ENCODE measurements at regions not wholly inside any gene's neighbourhood (a gene's known extent, or its start where the extent isn't known, plus 50 kb on each side); places are given as distances from the start of the nearest gene placed in this dataset.

DNA sequence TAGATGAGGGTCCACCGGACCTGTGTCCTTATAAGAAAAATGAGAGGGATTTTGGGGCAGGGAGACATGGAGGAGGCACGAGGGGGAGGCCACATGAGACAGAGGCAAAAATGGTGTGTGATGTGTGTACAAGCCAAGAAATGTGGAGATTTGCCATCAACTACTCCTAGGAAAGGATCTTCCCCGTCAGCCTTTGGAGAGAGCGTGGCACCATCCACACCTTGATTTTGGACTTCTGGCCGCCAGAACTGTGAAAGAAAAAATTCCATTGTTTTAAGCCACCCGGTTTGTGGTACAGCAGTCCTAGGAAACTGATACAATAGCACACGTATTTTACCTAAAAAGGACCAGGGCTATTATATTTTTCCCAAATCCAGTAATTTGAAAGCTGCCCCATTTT lies 829.0 kb upstream of the SALL3 start:
- no peak for DNase-seq (ENCODE audit: low spot score)

DNA sequence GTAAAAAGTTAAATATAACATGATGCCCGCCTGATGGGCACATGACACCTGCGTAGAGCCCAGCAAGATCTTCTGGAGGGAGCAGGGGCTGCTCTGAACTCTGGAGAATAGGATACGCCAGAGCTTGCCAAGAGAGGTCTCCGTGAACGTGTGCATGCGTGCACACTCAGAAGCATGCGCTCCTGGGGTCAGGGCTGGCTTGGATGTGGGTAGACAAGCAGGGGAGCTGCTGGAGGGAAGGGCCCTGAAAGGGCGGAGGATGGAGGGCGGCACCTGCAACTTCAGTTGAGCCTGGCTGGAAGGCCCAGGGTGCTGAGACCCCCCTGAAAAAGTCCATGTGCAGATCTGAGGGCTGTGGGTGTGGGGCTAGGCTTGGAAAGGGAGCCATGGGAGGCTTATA lies 828.4 kb upstream of the SALL3 start:
- DNase-seq (ENCODE audit: low spot score) = no peak

DNA sequence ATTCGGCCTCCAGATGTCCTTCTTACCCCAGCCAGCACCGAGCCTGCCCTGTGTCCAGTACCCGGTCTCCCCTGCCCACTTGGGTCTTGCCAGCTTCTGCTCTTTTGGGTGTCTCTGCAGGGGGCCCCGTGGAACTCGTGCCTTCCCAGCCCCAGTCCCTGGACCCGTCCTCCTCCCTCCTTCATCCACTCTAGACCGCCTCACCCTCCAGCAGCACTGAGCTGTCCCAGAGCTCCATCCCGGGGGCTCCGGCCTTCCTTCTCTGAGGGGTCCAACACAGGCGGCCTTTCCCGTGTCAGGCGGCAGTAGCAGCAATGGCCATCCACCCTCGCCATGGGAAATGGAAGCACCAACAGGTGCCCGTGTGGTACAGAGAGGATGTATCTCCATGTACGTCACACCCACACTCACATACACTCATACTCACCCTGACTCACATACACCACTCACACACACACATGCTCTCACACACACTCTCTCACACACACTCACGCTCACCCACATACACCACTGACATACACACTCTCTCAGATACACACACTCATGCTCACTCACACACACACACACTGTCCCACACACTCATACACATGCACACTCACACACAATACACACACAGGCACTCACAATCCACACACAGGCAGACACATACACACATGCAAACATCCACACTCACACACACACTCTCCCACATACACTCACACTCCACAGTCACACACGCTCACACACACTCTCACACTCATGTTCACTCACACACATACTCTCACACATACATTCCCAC lies 827.5 kb upstream of the SALL3 start:
- DNase-seq (ENCODE audit: low spot score) = no peak

DNA sequence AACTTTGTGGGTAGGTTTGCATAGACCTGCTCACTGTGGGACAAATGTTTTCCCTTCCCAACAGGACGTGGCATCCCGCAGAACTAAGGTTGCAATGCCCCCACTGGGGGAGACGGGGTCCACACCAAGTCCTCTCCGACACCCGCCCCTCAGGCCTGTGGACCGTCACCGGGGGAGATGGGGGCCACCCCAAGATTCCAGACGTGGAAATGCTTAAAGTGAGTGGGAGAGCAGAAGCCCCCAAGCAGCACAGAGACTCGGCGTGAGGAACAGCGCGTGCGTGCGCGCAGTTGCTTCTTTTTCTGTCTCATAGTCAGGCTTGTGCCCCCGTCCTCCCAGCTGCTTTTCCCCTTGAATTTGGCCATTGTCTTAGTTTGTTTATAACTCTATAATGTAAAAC lies 826.3 kb upstream of the SALL3 start:
- no peak for DNase-seq (ENCODE audit: low spot score)

DNA sequence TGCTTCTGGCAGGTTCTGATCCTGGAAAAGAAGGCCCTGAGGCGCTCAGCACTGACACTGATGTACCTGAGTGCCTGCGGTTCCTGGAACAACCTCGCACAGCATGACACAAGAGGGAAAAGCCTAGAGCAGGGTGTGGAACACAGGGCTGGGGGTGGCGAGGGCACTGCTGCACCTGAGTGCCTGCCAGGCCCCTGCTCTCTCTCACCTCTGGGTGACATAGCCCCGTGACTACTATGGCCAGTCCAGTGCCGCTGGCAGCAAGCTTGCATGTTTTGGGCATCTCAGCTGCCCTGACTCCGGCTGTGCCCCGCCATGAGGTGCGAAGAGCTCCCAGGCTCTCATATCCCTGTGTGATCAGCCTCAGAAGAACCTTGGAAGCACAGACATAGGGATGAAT lies 825.2 kb upstream of the SALL3 start:
- DNase-seq (ENCODE audit: low spot score) = no peak

DNA sequence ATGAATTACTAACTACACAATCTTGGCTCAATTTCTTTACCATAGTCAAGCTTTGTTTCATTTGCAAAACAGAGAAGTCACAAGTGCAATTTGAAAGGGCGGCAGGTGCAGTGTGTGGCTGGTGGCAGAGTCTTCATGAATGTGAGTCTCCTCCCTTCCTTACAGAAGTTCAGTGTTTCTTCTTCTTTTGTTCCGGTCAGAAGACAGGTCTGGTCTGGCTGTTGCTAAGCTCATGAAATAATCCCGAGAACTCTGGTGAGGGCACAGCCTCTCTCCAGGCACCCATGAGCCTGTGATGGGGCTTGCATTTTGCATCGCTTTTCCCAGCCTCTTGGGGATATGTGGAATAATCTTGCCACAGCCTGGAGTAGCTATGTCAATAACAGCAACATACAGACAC lies 824.8 kb upstream of the SALL3 start:
- no peak for DNase-seq (ENCODE audit: low spot score)

DNA sequence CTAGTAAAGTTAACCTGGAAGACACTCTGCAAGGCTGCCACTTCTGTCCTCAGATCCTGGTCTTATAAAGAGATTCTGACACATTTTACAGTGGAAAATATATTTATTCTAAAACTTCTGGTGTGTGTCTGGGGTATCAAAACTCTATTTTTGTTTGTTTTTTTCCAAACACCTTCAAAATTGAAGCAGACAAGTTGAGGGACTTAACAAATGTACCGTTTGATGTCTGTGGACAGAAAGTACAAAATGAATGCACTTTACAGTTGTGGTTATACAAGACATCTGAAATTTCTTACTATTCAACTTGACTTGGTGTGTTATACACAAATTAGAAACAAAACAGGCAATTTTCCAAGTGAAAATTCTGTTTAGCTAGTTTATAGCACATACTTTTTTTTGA lies 823.2 kb upstream of the SALL3 start:
- no peak for DNase-seq (ENCODE audit: low spot score)

DNA sequence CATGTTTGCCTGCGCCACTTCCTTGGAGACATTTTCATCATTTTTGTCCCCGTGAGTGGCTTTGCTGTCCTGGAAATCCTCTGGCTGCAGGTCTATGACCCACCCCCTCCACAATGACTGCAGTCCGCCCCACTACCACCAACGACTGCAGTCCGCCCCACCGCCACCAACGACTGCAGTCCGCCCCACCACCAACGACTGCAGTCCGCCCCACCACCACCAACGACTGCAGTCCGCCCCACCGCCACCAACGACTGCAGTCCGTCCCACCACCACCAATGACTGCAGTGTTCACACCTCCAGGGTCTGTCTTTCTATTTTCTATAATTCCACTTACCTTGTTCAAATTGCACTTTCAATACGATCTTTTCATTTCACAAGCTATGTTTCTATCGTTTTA lies 820.7 kb upstream of the SALL3 start:
- no peak for DNase-seq (ENCODE audit: low spot score)

DNA sequence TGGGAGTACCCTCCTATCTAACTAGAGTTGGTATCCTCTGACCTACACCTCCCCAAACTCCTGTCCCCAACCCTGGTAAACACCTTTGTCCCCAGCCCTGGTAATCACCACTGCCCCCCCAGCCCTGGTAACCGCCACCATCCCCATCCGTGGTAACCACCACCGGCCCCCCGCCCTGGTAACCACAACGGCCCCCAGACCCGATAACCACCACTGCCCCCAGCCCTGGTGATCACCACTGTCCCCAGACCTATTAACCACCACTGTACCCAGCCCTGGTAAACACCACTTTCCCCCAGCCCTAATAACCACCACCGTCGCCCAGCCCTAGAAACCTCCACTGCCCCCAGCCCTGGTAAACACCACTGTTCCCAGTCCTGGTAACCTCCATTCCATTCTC lies 820.2 kb upstream of the SALL3 start:
- no peak for DNase-seq (ENCODE audit: low spot score)

DNA sequence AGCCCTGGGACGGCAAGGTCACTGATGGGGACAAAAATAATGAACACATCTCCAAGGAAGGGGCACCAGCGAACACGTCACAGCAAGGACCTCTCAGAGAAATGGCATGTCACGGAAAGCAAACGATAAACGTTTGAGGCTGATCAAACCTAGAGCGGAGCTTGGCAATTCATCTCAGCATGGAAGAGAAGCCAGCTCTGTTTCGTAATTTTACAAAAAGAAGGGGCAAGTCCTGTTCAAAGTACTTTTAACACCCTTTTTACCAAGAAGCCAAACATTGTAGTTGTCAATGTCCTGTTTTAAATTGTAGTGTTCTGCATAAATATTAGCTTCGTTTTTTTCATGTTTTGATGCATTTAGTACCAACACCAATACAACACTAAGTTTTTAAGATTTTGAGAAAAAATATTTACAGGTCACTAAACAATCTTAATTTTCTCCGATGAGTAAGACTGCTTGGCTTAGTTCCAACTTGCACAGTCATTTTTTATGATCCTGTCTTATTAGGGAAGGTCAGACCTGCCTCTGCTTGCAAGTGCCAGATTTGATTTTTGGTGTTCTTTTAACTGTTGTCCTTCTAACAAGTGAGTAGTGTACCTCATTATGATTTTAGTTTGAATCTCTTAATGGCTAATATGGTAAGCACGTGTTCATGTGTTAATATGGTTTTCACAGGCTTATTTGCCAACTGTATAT lies 818.5 kb upstream of the SALL3 start:
- DNase-seq (ENCODE audit: low spot score) = no peak

DNA sequence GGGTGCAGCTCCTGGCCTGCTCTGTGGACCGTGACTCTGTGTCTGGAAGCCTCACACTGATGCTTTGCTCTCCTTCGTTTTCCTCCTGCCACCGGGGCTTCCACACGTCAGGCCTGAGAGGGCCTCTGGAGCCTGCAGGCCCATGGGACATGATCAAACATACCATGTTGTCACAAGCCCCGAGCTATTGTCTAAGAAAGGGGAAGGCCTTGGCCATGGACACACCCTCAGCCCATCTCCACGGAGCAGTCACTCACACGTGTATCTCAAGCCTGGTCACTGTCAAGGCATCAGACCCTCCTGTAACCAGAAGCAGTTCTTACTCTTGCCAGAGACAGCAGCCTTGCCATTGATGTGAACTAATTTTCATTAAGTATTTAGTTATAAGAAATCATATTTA lies 814.1 kb upstream of the SALL3 start:
- no peak for DNase-seq (ENCODE audit: low spot score)

DNA sequence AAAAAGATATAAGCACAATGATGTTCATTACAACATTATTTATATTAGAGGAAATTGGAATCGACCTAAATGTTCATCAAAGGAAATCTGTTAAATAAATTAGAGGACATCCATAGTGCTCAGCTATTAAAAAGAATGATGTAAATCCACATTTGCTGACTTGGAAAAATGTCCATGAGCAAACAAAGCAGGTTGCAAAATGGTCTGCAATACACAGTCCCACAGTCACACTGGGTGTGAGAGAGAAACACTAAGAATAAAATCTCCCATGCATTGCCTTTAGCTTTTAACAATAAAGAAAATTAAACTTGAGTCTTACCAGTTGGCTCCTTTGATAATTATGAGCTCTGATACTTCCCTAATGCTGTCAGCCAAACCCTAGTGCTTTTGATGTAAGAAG lies 811.1 kb upstream of the SALL3 start:
- no peak for DNase-seq (ENCODE audit: low spot score)

DNA sequence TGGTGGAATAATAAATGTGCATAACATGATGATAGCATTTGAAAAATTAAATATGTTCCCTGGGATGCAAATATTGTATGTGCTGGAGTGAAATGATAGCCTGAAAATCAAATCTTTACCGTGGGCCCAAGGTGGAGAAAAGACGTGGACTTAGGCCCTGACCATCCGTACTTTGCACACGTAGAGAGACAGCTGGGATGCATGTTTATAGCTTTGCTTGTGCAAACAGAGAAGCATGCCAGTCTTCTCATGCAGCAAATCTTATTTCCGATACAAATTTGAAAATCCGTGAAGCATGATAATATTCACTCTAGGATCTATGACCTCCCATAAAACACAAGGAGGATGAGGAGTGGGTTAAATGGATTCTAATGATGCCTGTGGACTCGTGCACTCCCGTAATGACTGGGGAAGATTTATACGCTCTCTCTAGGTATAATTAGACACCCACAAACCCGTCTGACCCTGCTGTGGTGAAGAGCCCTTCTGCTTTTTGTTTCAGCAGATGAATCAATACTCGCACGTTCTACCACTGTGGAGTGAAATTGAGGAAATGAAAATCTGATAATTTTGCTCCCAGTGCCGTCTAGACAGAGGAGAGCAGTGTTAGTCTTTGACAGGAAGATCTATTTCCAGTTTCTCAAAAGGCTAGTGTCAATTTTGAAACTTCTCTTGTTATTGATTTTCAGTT lies 810.3 kb upstream of the SALL3 start:
- no peak for DNase-seq (ENCODE audit: low spot score)

DNA sequence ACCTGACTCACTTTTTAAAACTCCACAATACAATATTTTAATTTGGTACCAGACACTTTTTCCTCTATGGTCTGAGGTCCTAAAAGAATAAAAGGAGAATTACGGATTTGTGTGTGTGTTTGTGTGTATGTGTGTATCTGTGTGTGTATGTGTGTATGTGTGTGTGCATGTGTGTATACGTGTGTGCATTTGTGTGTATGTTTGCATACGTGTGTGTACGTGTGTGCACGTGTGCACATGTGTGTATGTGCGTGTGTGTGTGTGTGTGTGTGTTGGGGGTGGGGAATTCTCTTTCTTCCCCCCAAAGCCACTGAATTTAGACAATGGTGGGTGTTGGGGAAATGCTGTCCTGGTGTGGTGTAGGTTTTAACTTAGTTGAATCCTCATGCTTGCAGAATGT lies 807.7 kb upstream of the SALL3 start:
- DNase-seq (ENCODE audit: low spot score) = no peak

DNA sequence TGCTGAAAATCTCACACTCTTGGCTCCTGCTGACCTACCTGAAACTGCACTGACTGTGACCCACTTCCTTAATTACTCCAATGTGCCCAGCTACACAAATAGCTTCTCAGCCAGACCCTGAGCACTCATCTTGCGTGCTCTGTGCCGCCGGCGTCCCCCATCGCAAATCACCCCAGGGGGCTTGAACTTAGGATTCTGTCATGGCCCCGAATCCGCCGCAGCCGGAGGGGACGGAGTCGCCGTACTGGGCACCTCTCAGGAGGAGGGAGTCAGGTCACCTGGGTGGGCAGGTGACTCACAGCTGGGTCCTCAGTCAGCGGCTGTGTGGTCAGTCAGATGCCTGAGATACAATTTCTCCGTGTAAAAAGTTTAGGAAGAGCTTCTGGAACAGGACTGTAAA lies 804.9 kb upstream of the SALL3 start:
- DNase-seq (ENCODE audit: low spot score) = no peak

DNA sequence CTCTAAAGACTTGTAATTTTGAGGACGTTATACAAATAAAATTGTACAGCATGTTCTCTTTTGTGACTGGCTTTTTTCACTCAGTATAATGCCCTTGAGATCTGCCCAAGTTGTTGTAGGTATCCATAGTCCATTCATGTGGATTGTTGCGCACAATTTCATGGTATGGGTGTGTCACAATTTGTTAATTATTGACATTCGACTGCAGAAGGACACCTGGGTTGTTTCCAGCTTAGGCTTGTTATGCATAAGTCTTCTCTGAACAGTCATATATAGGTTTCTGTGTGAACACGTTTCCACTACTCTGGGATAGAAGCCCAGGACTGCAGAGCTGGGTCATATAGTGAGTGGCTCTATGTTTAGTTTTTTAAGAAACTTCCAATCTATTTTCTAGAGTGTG lies 800.8 kb upstream of the SALL3 start:
- no peak for DNase-seq (ENCODE audit: low spot score)

DNA sequence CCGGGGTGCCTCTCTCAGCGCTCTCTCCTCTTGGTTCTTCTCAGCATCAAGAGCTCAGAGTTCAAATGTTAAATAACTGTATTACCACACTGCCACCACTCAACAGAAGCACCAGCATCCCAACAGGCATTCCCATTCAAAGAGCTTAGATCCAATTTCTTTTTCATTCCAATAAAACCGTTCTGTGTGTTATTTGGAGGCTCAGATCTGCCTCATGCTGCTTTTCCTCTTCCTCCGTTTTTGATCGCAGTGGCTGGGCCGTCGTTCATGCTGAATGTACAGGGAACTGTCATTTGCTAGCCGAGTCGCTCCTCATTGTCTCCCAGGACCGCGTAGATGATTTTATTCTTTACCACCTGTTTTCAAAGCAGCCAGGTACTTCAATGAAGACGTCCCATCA lies 798.9 kb upstream of the SALL3 start:
- DNase-seq (ENCODE audit: low spot score) = no peak

DNA sequence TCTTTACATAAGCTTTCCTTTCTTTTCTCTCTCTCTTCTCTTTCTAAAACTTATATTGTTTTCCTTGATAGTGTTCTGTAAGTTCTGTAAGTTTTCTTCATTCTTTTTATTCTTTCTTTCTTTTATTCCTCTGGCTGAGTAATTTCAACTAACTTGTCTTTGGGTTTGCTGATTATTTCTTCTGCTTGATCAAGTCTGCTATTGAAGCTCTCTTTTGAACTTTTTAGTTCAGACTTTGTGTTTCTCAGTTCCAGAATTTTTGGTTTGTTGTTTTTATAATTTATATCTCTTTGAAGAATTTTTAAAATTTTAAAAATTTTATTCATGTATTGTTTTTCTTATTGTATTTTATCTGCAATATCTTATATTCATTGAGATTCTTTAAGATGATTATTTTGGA lies 795.8 kb upstream of the SALL3 start:
- no peak for DNase-seq (ENCODE audit: low spot score)

DNA sequence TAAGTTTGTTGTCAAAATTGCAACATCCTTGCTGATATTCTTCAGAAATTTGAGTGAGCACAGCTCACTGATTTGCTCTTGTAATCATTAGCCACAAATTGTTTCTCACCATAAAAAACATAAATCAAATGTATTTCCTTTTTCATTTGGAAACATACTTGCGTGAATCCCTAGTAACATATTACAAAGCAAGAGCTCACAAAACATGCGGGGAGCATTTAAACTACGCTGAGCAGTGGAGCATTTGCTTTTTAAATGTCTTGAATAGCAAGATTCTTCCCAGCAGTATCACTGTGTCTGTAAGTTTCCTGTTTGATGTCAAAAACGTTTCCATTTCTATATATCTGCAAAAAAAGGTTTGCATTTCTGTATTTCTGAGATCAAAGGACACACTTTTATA lies 788.3 kb upstream of the SALL3 start:
- no peak for DNase-seq (ENCODE audit: low spot score)

DNA sequence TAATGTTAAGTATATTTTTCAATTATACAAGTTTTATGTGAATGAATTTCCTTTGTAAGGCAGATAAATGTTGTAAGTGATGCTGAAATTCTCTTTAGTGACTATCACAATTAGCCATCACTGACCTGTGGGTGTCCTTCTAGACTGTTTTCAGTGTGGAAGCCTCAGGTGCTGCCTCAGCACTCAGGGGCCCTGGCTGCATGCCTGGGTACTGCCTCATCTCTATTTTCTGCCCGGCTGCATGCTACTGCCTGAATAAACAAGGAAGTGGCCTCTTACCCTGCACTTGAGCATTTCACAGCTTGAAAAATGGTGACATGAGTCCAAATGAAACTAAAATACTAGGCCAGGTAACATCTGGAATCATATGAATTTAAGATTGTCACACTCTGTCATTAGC lies 787.6 kb upstream of the SALL3 start:
- DNase-seq (ENCODE audit: low spot score) = no peak

DNA sequence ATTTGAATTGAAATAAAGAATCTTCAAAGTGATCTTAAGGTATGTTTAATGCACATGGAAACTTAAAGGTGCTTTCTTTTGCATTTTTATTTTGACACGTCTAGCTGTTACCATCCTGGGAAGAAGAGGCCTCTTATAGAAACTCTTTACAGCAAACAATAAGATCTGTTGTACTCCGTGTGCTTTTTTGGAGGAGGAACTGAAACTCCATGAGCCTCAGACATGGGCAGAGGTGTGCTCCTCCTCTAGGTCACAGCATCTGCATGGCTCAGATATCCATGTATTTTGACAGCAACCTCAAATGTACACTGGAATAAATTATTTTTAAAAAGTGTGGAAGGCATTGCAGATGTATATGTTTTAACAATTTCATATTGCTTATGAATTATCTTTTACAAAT lies 783.3 kb upstream of the SALL3 start:
- DNase-seq (ENCODE audit: low spot score) = no peak

DNA sequence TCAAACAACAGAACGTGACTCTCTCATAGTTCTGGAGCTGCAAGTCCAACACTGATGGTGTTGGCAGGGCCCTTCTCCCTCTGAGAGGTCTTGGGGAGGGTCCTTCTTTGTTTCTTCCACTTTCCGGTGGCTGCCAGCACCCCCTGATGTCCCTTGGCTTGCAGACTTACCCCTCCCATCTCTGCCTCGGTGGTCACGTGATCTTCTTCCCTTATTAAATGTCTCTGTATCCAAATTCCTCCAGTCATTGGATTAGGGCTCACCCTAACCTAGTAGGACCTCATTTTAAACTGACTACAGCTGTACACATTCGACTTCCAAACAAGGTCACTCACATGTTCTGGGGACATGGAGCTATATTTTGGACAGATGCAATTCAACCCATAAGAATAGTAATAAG lies 780.6 kb upstream of the SALL3 start:
- no peak for DNase-seq (ENCODE audit: low spot score)

DNA sequence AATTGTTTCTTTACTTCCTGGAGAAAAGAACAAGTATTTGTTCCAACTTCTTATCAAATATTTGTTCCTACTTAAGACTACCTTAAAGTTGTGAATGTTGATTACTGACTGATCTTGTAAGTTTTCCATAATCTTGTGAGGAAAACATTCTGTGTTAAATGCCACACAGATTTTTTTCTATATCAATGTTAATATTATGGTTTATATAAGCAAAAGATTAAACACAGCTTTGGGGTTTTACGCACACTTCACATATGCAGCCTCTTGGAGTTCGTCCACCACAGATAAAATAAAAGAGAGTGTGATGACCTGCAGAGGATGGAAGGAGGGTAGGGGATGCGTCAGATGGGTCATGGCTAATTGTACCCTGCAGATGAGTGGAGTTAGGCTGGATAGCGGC lies 780.0 kb upstream of the SALL3 start:
- no peak for DNase-seq (ENCODE audit: low spot score)

DNA sequence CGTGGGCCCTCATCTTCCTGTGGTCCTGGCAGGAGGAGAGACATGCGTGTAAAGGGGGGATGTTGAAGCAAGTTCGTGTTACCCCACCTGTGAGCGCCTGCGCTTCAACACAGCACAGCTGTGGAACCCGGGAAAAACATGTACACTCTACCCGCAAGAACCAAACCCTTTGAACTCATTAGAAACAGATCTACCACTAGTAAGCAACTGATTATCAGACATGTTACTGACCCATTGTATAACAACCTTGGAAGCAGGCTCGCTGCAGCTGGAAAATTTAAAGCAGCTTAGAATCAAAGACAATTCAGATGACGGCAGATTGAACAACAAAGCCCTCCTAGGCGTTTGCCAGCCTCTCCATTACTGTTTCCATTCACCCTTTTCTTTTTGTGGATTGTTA lies 771.7 kb upstream of the SALL3 start:
- DNase-seq (ENCODE audit: low spot score) = no peak

Data from germinal center (tissue), 1 donor.